ENCODE measurements at regions not wholly inside any gene's neighbourhood (a gene's known extent, or its start where the extent isn't known, plus 50 kb on each side); places are given as distances from the start of the nearest gene placed in this dataset.

- TF ChIP-seq, protein P1, sequence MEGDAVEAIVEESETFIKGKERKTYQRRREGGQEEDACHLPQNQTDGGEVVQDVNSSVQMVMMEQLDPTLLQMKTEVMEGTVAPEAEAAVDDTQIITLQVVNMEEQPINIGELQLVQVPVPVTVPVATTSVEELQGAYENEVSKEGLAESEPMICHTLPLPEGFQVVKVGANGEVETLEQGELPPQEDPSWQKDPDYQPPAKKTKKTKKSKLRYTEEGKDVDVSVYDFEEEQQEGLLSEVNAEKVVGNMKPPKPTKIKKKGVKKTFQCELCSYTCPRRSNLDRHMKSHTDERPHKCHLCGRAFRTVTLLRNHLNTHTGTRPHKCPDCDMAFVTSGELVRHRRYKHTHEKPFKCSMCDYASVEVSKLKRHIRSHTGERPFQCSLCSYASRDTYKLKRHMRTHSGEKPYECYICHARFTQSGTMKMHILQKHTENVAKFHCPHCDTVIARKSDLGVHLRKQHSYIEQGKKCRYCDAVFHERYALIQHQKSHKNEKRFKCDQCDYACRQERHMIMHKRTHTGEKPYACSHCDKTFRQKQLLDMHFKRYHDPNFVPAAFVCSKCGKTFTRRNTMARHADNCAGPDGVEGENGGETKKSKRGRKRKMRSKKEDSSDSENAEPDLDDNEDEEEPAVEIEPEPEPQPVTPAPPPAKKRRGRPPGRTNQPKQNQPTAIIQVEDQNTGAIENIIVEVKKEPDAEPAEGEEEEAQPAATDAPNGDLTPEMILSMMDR (optimal IDR thresholded peaks at IDR 0.05 in 1 of 3, IDR thresholded peaks at IDR 0.05 in 1 of 3, conservative IDR thresholded peaks at IDR 0.05 in 1 of 3; ENCODE audit: extremely low read depth in 1 of 3, insufficient read depth in 2 of 3, low read length in 3 of 3) = no peak
- TF ChIP-seq EZH2 (IDR thresholded peaks at IDR 0.05; ENCODE audit: low read length) = no peak
These were observed 948.8 kb upstream of the POT1 start for GRCh38 chr7:125878235-125878956.

Measured in keratinocyte (primary cell).